ENCODE measurements at regions not wholly inside any gene's neighbourhood (a gene's known extent, or its start where the extent isn't known, plus 50 kb on each side); places are given as distances from the start of the nearest gene placed in this dataset.

DNA sequence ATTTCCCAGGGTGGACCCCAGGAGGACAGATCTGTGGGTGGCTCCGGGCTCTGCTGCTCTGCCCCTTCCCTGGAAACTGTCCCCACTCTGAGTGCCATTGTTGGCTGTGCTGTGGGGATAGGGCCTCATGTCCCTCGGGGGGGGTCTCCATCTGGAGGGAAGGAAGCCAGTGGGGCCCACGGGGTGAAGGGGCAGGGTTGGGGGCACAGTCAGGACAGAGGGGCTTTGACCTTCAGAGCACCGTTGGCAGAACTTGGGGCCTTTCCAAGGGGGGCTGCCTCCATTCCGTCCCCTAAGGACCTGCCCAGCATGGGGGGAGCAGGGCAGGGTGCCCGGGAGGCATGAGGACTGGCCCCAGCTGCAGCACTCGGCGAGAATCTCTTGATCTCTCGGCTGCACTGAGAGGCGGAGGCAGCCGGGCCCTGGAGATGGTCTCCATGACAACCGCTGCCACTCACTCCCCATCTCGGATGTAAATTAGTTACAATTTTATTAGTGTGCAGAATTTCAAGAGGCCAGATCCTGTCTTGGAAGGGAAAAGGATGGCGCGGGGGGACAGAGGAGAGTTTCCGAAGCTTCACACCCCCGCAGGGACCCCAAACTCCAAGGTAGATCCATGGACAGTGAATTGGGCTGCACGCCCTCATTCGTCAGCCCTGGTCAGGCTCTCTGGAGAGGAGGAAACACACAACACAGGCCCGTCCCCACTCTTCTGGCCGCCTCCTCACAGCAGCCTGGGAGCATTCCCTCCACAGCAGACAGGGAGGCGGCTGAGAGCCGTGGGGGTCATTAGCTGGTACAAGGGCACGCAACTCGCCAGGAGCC is 216.2 kb upstream of the IER5L start:
- DNase-seq: no peak
- Histone ChIP-seq H3K4me1 (ENCODE audit: control insufficient read depth in 5 of 5, insufficient read depth in 5 of 5, low read length in 5 of 5) (peaks cover 0 to 2% (median 0%) of the 10 kb centered on the region in 5 donors), H3K27ac (ENCODE audit: low read depth in 1 of 2, low read length in 1 of 2) (no peak overlapping the region), H3K9me3 (ENCODE audit: control insufficient read depth in 4 of 4, insufficient read depth in 3 of 4, low read length in 3 of 4) (peaks cover 0 to 5% (median 0%) of the 10 kb centered on the region in 4 donors), H3K9ac (ENCODE audit: insufficient read depth in 1 of 2, low read length in 2 of 2) (no peak overlapping the region), H3K27me3 (ENCODE audit: control insufficient read depth in 3 of 3, insufficient read depth in 3 of 3, low read length in 2 of 3) (no peaks in the 10 kb centered on the region), H3K4me3 (no peak overlapping the region), H3K36me3 (ENCODE audit: control insufficient read depth in 4 of 4, insufficient read depth in 4 of 4, low read length in 4 of 4) (no peaks in the 10 kb centered on the region)
- TF ChIP-seq, protein P1, sequence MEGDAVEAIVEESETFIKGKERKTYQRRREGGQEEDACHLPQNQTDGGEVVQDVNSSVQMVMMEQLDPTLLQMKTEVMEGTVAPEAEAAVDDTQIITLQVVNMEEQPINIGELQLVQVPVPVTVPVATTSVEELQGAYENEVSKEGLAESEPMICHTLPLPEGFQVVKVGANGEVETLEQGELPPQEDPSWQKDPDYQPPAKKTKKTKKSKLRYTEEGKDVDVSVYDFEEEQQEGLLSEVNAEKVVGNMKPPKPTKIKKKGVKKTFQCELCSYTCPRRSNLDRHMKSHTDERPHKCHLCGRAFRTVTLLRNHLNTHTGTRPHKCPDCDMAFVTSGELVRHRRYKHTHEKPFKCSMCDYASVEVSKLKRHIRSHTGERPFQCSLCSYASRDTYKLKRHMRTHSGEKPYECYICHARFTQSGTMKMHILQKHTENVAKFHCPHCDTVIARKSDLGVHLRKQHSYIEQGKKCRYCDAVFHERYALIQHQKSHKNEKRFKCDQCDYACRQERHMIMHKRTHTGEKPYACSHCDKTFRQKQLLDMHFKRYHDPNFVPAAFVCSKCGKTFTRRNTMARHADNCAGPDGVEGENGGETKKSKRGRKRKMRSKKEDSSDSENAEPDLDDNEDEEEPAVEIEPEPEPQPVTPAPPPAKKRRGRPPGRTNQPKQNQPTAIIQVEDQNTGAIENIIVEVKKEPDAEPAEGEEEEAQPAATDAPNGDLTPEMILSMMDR (IDR thresholded peaks at IDR 0.05; ENCODE audit: control extremely low read depth, extremely low read depth): no peak
- 68 to 79% methylated on average over 25 of the region's 25 CpGs for WGBS, 2 donors
- no peak for ATAC-seq (ENCODE audit: insufficient read depth, low FRiP score)

DNA sequence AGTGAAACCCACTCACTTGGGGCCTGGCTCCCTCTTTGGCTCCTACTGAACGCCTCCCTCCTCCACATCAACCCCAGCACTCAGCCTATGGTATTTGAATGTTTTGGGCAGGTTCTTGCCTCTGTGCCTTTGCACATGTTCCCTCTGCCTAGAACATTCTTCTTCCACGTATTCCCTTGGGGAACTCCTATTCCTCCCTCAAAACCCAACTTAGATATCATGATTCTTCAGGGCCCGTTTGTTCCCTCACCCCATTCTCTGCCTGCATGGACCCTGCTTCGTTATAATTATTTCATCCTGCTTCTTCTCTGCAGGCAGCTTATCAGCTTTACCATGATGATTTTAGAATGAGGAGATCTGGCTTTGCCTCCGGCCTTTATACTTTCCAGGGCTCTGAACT is 215.0 kb upstream of the IER5L start:
- H3K9ac ChIP-seq (ENCODE audit: insufficient read depth in 1 of 2, low read length in 2 of 2): no peak overlapping the region
- no peaks in the 10 kb centered on the region for H3K36me3 ChIP-seq (ENCODE audit: control insufficient read depth in 4 of 4, insufficient read depth in 4 of 4, low read length in 4 of 4)
- ATAC-seq (ENCODE audit: insufficient read depth, low FRiP score): no peak
- 91 to 93% methylated on average over 5 of the region's 5 CpGs for WGBS, 2 donors
- H3K9me3 ChIP-seq (ENCODE audit: control insufficient read depth in 4 of 4, insufficient read depth in 3 of 4, low read length in 3 of 4): peaks cover 0 to 5% (median 0%) of the 10 kb centered on the region in 4 donors
- H3K4me1 ChIP-seq (ENCODE audit: control insufficient read depth in 5 of 5, insufficient read depth in 5 of 5, low read length in 5 of 5): no peaks in the 10 kb centered on the region
- no peak for DNase-seq
- no peak overlapping the region for H3K4me3 ChIP-seq
- TF ChIP-seq, protein P1 (IDR thresholded peaks at IDR 0.05; ENCODE audit: control extremely low read depth, extremely low read depth): no peak
- H3K27ac ChIP-seq (ENCODE audit: low read depth in 1 of 2, low read length in 1 of 2): no peak overlapping the region
- H3K27me3 ChIP-seq (ENCODE audit: control insufficient read depth in 3 of 3, insufficient read depth in 3 of 3, low read length in 2 of 3): no peaks in the 10 kb centered on the region

DNA sequence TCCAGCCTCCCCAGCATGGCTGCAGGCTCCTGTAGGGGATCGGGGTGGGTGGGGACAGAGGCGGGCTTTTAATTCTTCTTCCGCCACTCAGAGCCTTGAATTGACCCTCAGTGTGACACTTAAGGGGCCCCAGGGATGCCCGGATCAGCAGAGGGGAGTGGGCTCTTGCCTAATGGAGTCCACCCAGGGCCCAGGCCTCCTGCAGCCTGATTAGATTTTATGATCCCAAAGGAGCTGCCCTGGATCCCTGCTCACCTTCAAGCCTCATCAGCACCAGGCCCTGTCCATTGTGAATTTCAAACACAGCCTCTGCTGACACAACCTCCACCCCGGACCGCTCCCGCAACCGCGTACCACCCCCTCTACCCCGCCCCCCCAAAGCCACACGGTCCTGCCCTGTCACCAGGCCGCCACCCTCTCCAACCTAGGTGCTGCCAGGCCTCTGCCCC is 214.1 kb upstream of the IER5L start:
- Histone ChIP-seq H3K9me3 (ENCODE audit: control insufficient read depth in 4 of 4, insufficient read depth in 3 of 4, low read length in 3 of 4) (peaks cover 0 to 5% (median 0%) of the 10 kb centered on the region in 4 donors), H3K27ac (ENCODE audit: low read depth in 1 of 2, low read length in 1 of 2) (no peak overlapping the region), H3K4me3 (no peak overlapping the region), H3K27me3 (ENCODE audit: control insufficient read depth in 3 of 3, insufficient read depth in 3 of 3, low read length in 2 of 3) (no peaks in the 10 kb centered on the region), H3K4me1 (ENCODE audit: control insufficient read depth in 5 of 5, insufficient read depth in 5 of 5, low read length in 5 of 5) (no peaks in the 10 kb centered on the region), H3K9ac (ENCODE audit: insufficient read depth in 1 of 2, low read length in 2 of 2) (no peak overlapping the region), H3K36me3 (ENCODE audit: control insufficient read depth in 4 of 4, insufficient read depth in 4 of 4, low read length in 4 of 4) (no peaks in the 10 kb centered on the region)
- TF ChIP-seq, protein P1 (IDR thresholded peaks at IDR 0.05; ENCODE audit: control extremely low read depth, extremely low read depth): no peak
- DNase-seq (no peak), ATAC-seq (ENCODE audit: insufficient read depth, low FRiP score) (no peak)
- WGBS, 2 donors: 72 to 85% methylated on average over 11 to 12 of the region's 12 CpGs

Measured in lung (tissue), 11 donors.